HepG2 (cell line): ENCODE measurements at regions not wholly inside any gene's neighbourhood (a gene's known extent, or its start where the extent isn't known, plus 50 kb on each side); places are given as distances from the start of the nearest gene placed in this dataset.

Experiments used
- ATM ChIP-seq: fragments of 450-650 bp; IDR thresholded peaks from 2 replicates; pipeline ENCODE4 v1.7.1; 2017; ENCODE audit warnings: mild to moderate bottlenecking, borderline replicate concordance
- CEBPG ChIP-seq: IDR thresholded peaks from 2 replicates; pipeline ENCODE4 v1.6.1; 2016
- ELF4 ChIP-seq: sonication (generic); formaldehyde crosslinking; IDR thresholded peaks from 2 replicates; pipeline ENCODE4 v1.5.0; 2020; ENCODE audit warnings: missing genetic modification reagents, mild to moderate bottlenecking, moderate library complexity, borderline replicate concordance
- EP300 ChIP-seq, 3 experiments: sonication (generic) in 1 of 3; formaldehyde crosslinking in 1 of 3; IDR thresholded peaks; 2 replicates each; pipeline versions ENCODE4 v1.5.1 to v1.6.1; 2011 to 2020; ENCODE audit warnings: low read depth in 2 of 3, low read length in 2 of 3, borderline replicate concordance in 1 of 3, improper control_type of control experiment in 1 of 3, mild to moderate bottlenecking in 1 of 3, missing genetic modification reagents in 1 of 3, moderate library complexity in 1 of 3
- ESRRA ChIP-seq: sonication (generic); formaldehyde crosslinking; IDR thresholded peaks from 2 replicates; pipeline ENCODE4 v1.5.1; 2020; ENCODE audit warnings: mild to moderate bottlenecking, low read depth, missing genetic modification reagents
- HBP1 ChIP-seq: IDR thresholded peaks from 2 replicates; pipeline ENCODE4 v1.6.1; 2016; ENCODE audit warnings: low read depth, control low read depth
- MBD4 ChIP-seq: IDR thresholded peaks from 2 replicates; pipeline ENCODE4 v1.6.1; 2012; ENCODE audit warnings: low read length, inconsistent platforms, borderline replicate concordance
- MED1 ChIP-seq: sonication (generic); formaldehyde crosslinking; IDR thresholded peaks from 2 replicates; pipeline ENCODE4 v1.4.0; 2020; ENCODE audit warnings: missing genetic modification reagents
- MNT ChIP-seq: fragments of 450-650 bp; IDR thresholded peaks from 2 replicates; pipeline ENCODE4 v1.6.1; 2016
- NFATC3 ChIP-seq: sonication (generic); formaldehyde crosslinking; IDR thresholded peaks from 2 replicates; pipeline ENCODE4 v1.5.1; 2020; ENCODE audit warnings: mild to moderate bottlenecking, missing genetic modification reagents
- NFIB ChIP-seq: sonication (generic); formaldehyde crosslinking; IDR thresholded peaks from 2 replicates; pipeline ENCODE4 v1.9.0; 2021; ENCODE audit warnings: missing genetic modification reagents, mild to moderate bottlenecking, borderline replicate concordance
- NFIC ChIP-seq: IDR thresholded peaks from 2 replicates; pipeline ENCODE4 v1.6.1; 2012; ENCODE audit warnings: mild to moderate bottlenecking, low read length, inconsistent platforms
- RFX5 ChIP-seq: IDR thresholded peaks from 2 replicates; pipeline ENCODE4 v1.6.1; 2011; ENCODE audit warnings: low read depth, low read length, improper control_type of control experiment
- SPEN ChIP-seq: sonication (generic); formaldehyde crosslinking; IDR thresholded peaks from 2 replicates; pipeline ENCODE4 v1.5.1; 2020; ENCODE audit warnings: low read depth, mild to moderate bottlenecking, missing genetic modification reagents
- TFE3 ChIP-seq: IDR thresholded peaks from 2 replicates; pipeline ENCODE4 v1.6.1; 2016
- ZFP1 ChIP-seq: IDR thresholded peaks from 2 replicates; pipeline ENCODE4 v1.6.1; 2016
- ZIK1 ChIP-seq: sonication (generic); formaldehyde crosslinking; IDR thresholded peaks from 2 replicates; pipeline ENCODE4 v1.5.0; 2020; ENCODE audit warnings: mild to moderate bottlenecking, low read depth, missing genetic modification reagents, borderline replicate concordance
- ZNF260 ChIP-seq: sonication (generic); formaldehyde crosslinking; IDR thresholded peaks from 2 replicates; pipeline ENCODE4 v1.4.0; 2020; ENCODE audit warnings: missing genetic modification reagents, low read depth, mild to moderate bottlenecking, borderline replicate concordance
- ZNF468 ChIP-seq: sonication (generic); formaldehyde crosslinking; IDR thresholded peaks from 2 replicates; pipeline ENCODE4 v1.8.0; 2022; ENCODE audit warnings: mild to moderate bottlenecking, moderate library complexity, missing genetic modification reagents
- ZNF512B ChIP-seq: sonication (generic); formaldehyde crosslinking; IDR thresholded peaks from 2 replicates; pipeline ENCODE4 v1.5.1; 2020; ENCODE audit warnings: missing genetic modification reagents, mild to moderate bottlenecking, borderline replicate concordance
- ZNF570 ChIP-seq: sonication (generic); formaldehyde crosslinking; IDR thresholded peaks from 2 replicates; pipeline ENCODE4 v1.4.0; 2020; ENCODE audit warnings: mild to moderate bottlenecking, missing genetic modification reagents, borderline replicate concordance
- ZNF672 ChIP-seq: sonication (generic); formaldehyde crosslinking; IDR thresholded peaks from 2 replicates; pipeline ENCODE4 v1.8.1; 2022; ENCODE audit warnings: missing genetic modification reagents
- ZNF749 ChIP-seq: sonication (generic); formaldehyde crosslinking; IDR thresholded peaks from 2 replicates; pipeline ENCODE4 v1.8.0; 2022; ENCODE audit warnings: mild to moderate bottlenecking, missing genetic modification reagents, moderate library complexity, borderline replicate concordance
- ZNF775 ChIP-seq: sonication (generic); formaldehyde crosslinking; IDR thresholded peaks from 2 replicates; pipeline ENCODE4 v1.4.0; 2020; ENCODE audit warnings: missing genetic modification reagents, mild to moderate bottlenecking, moderate library complexity, borderline replicate concordance

GRCh38 chrX:123803331-123803983 lies 56.4 kb upstream of the XIAP start (continued):
- TF ChIP-seq MNT (no peak), ZNF260 (CRISPR knock-in tag) (no peak), EP300 (IDR thresholded peaks at IDR 0.05; ENCODE audit: low read depth in 2 of 2, low read length in 2 of 2) (peak; percentile 25 to 90; a peak in 3 of 4 replicates), EP300 (CRISPR knock-in tag; IDR thresholded peaks at IDR 0.05; ENCODE audit: borderline replicate concordance) (peak; percentile 89), CEBPG (peak; percentile 58), SPEN (CRISPR knock-in tag) (no peak), ZFP1 (CRISPR knock-in tag) (no peak), HBP1 (CRISPR knock-in tag) (no peak), NFIC (peak; percentile 72; the same call in 1 of the 2 replicates), ATM (no peak), ZNF468 (no peak), ZIK1 (CRISPR knock-in tag) (no peak), ZNF775 (no peak), ELF4 (CRISPR knock-in tag) (no peak), ZNF512B (CRISPR knock-in tag) (no peak), MBD4 (no peak), ZNF749 (CRISPR knock-in tag) (no peak), TFE3 (0 out of 2 replicates have a peak, but pooled peaks have one; percentile 33), RFX5 (peak; percentile 62; the same call in 1 of the 2 replicates), ESRRA (no peak), NFIB (CRISPR knock-in tag) (no peak), ZNF570 (CRISPR knock-in tag) (no peak), ZNF672 (no peak), MED1 (CRISPR knock-in tag) (peak; percentile 93), NFATC3 (no peak)
